OCI-LY3 (cell line): ENCODE measurements at regions not wholly inside any gene's neighbourhood (a gene's known extent, or its start where the extent isn't known, plus 50 kb on each side); places are given as distances from the start of the nearest gene placed in this dataset.

Experiments
- CTCF ChIP-seq: fragments of 200-600, 300-600 bp; sonication (generic); IDR thresholded peaks from 2 replicates; pipeline ENCODE4 v1.5.1; 2014; ENCODE audit warnings: antibody characterized with exemption, low read length, low read depth
- EZH2phosphoT487 ChIP-seq: fragments of 200-600 bp; shearing (Covaris generic); IDR thresholded peaks from 2 replicates; pipeline ENCODE4 v1.6.1; 2018; ENCODE audit warnings: antibody characterized with exemption, mixed run types, low read depth

DNA sequence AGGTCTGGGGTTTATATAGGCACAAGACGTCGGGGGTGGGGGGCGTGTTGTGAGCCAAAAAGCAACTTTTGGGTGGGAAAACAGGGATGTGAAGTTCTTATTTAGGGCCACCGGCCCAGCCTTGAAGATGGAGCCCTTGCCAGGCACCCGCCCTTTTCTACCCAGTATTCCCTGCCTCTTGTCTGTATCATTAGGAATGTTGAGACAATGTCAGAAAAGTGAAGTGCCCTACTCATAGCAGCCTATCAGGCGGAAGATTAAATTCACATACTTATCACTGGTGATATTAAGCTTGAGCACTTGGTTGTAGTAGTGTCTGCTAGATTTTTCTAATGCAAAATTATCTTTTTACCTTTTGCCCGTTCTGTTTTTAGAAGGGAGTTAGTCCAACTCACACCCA is 293.5 kb downstream of the CDH10 start:
- TF ChIP-seq CTCF (no peak), EZH2phosphoT487 (no peak)
